ENCODE measurements at regions not wholly inside any gene's neighbourhood (a gene's known extent, or its start where the extent isn't known, plus 50 kb on each side); places are given as distances from the start of the nearest gene placed in this dataset.

GRCh38 chr13:54445453-54445852, 1416.8 kb downstream of the OLFM4 start:
- TF ChIP-seq POLR2A (IDR thresholded peaks at IDR 0.05; ENCODE audit: low read depth, low read length) (no peak), POLR2AphosphoS5 (IDR thresholded peaks at IDR 0.05; ENCODE audit: low read depth, low read length) (no peak), TAF1 (IDR thresholded peaks at IDR 0.05; ENCODE audit: low read depth, low read length) (no peak), SPI1 (IDR thresholded peaks at IDR 0.05; ENCODE audit: low read depth, low read length) (no peak), PAX5 (IDR thresholded peaks at IDR 0.05; ENCODE audit: insufficient read depth, low read length, severe bottlenecking) (no peak)
